PC-9 (cell line): ENCODE measurements at regions not wholly inside any gene's neighbourhood (a gene's known extent, or its start where the extent isn't known, plus 50 kb on each side); places are given as distances from the start of the nearest gene placed in this dataset.

Experiments used
- BruUV-seq: library from RNA; stranded (reverse); fragments of 400-500 nt; replicated peaks from 2 replicates; lab custom pipeline; 2021; lab: Mats Ljungman, UMichigan
- CTCF ChIA-PET: fragments of 300-600 bp; sonication (Branson Sonifier 250); formaldehyde crosslinking; loops from one replicate; lab custom pipeline; 2022; ENCODE audit warnings: antibody characterized with exemption; lab: Charles Lee
- POLR2A ChIA-PET: fragments of 300-600 bp; sonication (Branson Sonifier 250); formaldehyde crosslinking; loops from one replicate; lab custom pipeline; 2022; ENCODE audit warnings: antibody characterized with exemption; ENCODE audit not compliant: unreplicated experiment; lab: Charles Lee
- DNase-seq, 2 experiments: peaks; one replicate each; pipeline versions ENCODE4 v3.0.0 to v3.0.0-alpha.2; 2015 to 2022; ENCODE audit warnings: mixed read lengths in 1 of 2
- H2AFZ ChIP-seq: fragments of 200-600 bp; sonication (generic); 2 replicates; pipeline ENCODE4 v1.8.1; 2017; ENCODE audit warnings: antibody characterized with exemption
- H3F3A ChIP-seq: fragments of 200-600 bp; sonication (generic); 2 replicates; pipeline ENCODE4 v1.8.1; 2017; ENCODE audit warnings: antibody characterized with exemption, mild to moderate bottlenecking, low read depth; ENCODE audit not compliant: insufficient read depth
- H3K27ac ChIP-seq: fragments of 200-600 bp; sonication (generic); 2 replicates; pipeline ENCODE4 v1.6.1; 2016; ENCODE audit warnings: mixed run types
- H3K27me3 ChIP-seq: fragments of 200-600 bp; sonication (generic); 2 replicates; pipeline ENCODE4 v1.6.1; 2016; ENCODE audit warnings: low read depth, mixed run types; ENCODE audit not compliant: insufficient read depth
- H3K36me3 ChIP-seq: fragments of 200-600 bp; sonication (generic); 2 replicates; pipeline ENCODE4 v1.6.1; 2016; ENCODE audit warnings: low read depth, mixed run types
- H3K4me1 ChIP-seq: fragments of 200-600 bp; sonication (generic); replicated peaks from 2 replicates; pipeline ENCODE4 v1.6.1; 2016; ENCODE audit warnings: mixed run types; ENCODE audit not compliant: insufficient read depth
- H3K4me2 ChIP-seq: fragments of 200-600 bp; sonication (generic); 2 replicates; pipeline ENCODE4 v1.6.1; 2017; ENCODE audit warnings: mixed run types
- H3K4me3 ChIP-seq: fragments of 200-600 bp; sonication (generic); 2 replicates; pipeline ENCODE4 v1.6.1; 2016; ENCODE audit warnings: mixed run types
- H3K79me2 ChIP-seq: fragments of 200-600 bp; sonication (generic); 2 replicates; pipeline ENCODE4 v1.6.1; 2017; ENCODE audit warnings: low read depth, mixed run types
- H3K9me2 ChIP-seq: fragments of 200-600 bp; sonication (generic); 2 replicates; pipeline ENCODE4 v1.8.1; 2017; ENCODE audit warnings: mild to moderate bottlenecking; ENCODE audit not compliant: insufficient read depth
- H3K9me3 ChIP-seq: fragments of 200-600 bp; sonication (generic); 2 replicates; pipeline ENCODE4 v1.8.1; 2016; ENCODE audit warnings: low read depth; ENCODE audit not compliant: insufficient read depth
- H4K20me1 ChIP-seq: fragments of 200-600 bp; sonication (generic); 2 replicates; pipeline ENCODE4 v1.8.1; 2017; ENCODE audit not compliant: insufficient read depth
- CTCF ChIP-seq: fragments of 200-600 bp; sonication (generic); conservative IDR thresholded peaks from 2 replicates; pipeline ENCODE4 v1.6.1; 2017; ENCODE audit warnings: mixed run types, antibody characterized with exemption, mild to moderate bottlenecking, moderate library complexity
- EZH2 ChIP-seq: fragments of 200-600 bp; sonication (generic); IDR thresholded peaks from 2 replicates; pipeline ENCODE4 v1.8.0; 2017; ENCODE audit warnings: antibody characterized with exemption, low read depth
- intact Hi-C: fragments of 100-400 bp; cut with micrococcal nuclease; formaldehyde crosslinking; loops from one replicate; pipeline ENCODE4 v1.10.0; 2022; ENCODE audit not compliant: unreplicated experiment

GRCh38 chr4:188839704-188840103, 700.5 kb downstream of the TRIML1 start:
- DNase-seq = no peak
- H3K9me3 ChIP-seq = no peaks in the 10 kb centered on the region
- H3F3A ChIP-seq = no peaks in the 10 kb centered on the region
- no peak overlapping the region for H3K4me2 ChIP-seq
- no peaks in the 10 kb centered on the region for H3K27me3 ChIP-seq
- no TSS peak for BruUV-seq
- no peaks in the 10 kb centered on the region for H3K79me2 ChIP-seq
- no peaks in the 10 kb centered on the region for H4K20me1 ChIP-seq
- ChIA-PET CTCF (no interaction called here), POLR2A (interaction anchor here (0.8 kb wide), 1 partner anchor 940 kb away, joined by 12 read pairs; no protein-coding TSS in a partner anchor)
- no peaks in the 10 kb centered on the region for H3K4me1 ChIP-seq
- intact Hi-C loops = no loop called here
- no peaks in the 10 kb centered on the region for H3K36me3 ChIP-seq
- no peak overlapping the region for H2AFZ ChIP-seq
- TF ChIP-seq EZH2 = no peak
- no peak for TF ChIP-seq CTCF
- no peak overlapping the region for H3K4me3 ChIP-seq
- H3K9me2 ChIP-seq = no peaks in the 10 kb centered on the region
- no peak overlapping the region for H3K27ac ChIP-seq

GRCh38 chr4:188841523-188841922, 702.3 kb downstream of the TRIML1 start:
- Histone ChIP-seq H3K27me3 (no peaks in the 10 kb centered on the region), H3K79me2 (no peaks in the 10 kb centered on the region), H3F3A (no peaks in the 10 kb centered on the region), H3K4me2 (no peak overlapping the region), H3K27ac (no peak overlapping the region), H3K4me3 (no peak overlapping the region), H3K36me3 (no peaks in the 10 kb centered on the region), H4K20me1 (no peaks in the 10 kb centered on the region), H3K9me3 (no peaks in the 10 kb centered on the region), H3K4me1 (no peaks in the 10 kb centered on the region), H3K9me2 (no peaks in the 10 kb centered on the region), H2AFZ (no peak overlapping the region)
- ChIA-PET POLR2A (no interaction called here), CTCF (no interaction called here)
- no TSS peak for BruUV-seq
- TF ChIP-seq CTCF = no peak
- TF ChIP-seq EZH2 = no peak
- intact Hi-C loops = no loop called here
- no peak for DNase-seq

GRCh38 chr4:188854436-188854835, 715.2 kb downstream of the TRIML1 start:
- Histone ChIP-seq H3K4me3 (no peak overlapping the region), H3K36me3 (no peaks in the 10 kb centered on the region), H4K20me1 (no peaks in the 10 kb centered on the region), H3K27me3 (no peaks in the 10 kb centered on the region), H3K27ac (no peak overlapping the region), H3K4me1 (no peaks in the 10 kb centered on the region), H3K9me2 (no peaks in the 10 kb centered on the region), H3K79me2 (no peaks in the 10 kb centered on the region), H2AFZ (no peak overlapping the region), H3K9me3 (no peaks in the 10 kb centered on the region), H3K4me2 (no peak overlapping the region), H3F3A (no peaks in the 10 kb centered on the region)
- no TSS peak for BruUV-seq
- ChIA-PET POLR2A (no interaction called here), CTCF (no interaction called here)
- intact Hi-C loops = no loop called here
- no peak for DNase-seq
- TF ChIP-seq EZH2 (no peak), CTCF (no peak)
